ENCODE measurements at regions not wholly inside any gene's neighbourhood (a gene's known extent, or its start where the extent isn't known, plus 50 kb on each side); places are given as distances from the start of the nearest gene placed in this dataset.
"Not testable (repeated sequence)": the region's sequence is repeated elsewhere in the genome, so short reads cannot be mapped to it uniquely, and the experiment has no call there.

GRCh38 chr6:27776504-27776903 lies 135.7 kb downstream of the OR2B2 start:
- no peaks in the 10 kb centered on the region for H3K36me3 ChIP-seq
- intact Hi-C loops (cut with DNase I; ENCODE audit: low total_unique reads): loop anchor here (10.0 kb wide), 1 partner anchor 118 kb away; a partner anchor contains a TSS
- no peaks in the 10 kb centered on the region for H3K9me3 ChIP-seq
- H3K27ac ChIP-seq: no peak overlapping the region
- no peak for DNase-seq
- peaks cover 0 to 10% (median 0%) of the 10 kb centered on the region in 7 donors for H3K27me3 ChIP-seq (replicated peaks in 1 of 7)
- TF ChIP-seq, protein P1, sequence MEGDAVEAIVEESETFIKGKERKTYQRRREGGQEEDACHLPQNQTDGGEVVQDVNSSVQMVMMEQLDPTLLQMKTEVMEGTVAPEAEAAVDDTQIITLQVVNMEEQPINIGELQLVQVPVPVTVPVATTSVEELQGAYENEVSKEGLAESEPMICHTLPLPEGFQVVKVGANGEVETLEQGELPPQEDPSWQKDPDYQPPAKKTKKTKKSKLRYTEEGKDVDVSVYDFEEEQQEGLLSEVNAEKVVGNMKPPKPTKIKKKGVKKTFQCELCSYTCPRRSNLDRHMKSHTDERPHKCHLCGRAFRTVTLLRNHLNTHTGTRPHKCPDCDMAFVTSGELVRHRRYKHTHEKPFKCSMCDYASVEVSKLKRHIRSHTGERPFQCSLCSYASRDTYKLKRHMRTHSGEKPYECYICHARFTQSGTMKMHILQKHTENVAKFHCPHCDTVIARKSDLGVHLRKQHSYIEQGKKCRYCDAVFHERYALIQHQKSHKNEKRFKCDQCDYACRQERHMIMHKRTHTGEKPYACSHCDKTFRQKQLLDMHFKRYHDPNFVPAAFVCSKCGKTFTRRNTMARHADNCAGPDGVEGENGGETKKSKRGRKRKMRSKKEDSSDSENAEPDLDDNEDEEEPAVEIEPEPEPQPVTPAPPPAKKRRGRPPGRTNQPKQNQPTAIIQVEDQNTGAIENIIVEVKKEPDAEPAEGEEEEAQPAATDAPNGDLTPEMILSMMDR (IDR thresholded peaks at IDR 0.05 in 8 of 11, conservative IDR thresholded peaks at IDR 0.05 in 3 of 11): no peak
- TF ChIP-seq POLR2AphosphoS5 (IDR thresholded peaks at IDR 0.05) (no peak), POLR2A (IDR thresholded peaks at IDR 0.05) (no peak)
- H3K4me1 ChIP-seq: peaks cover 0 to 26% (median 17%) of the 10 kb centered on the region in 6 donors
- 91 to 97% (median 96%) methylated on average over 4 of the region's 4 CpGs for WGBS, 5 donors
- H3K4me3 ChIP-seq: no peak overlapping the region

GRCh38 chr6:27775796-27776184 lies 136.4 kb downstream of the OR2B2 start:
- intact Hi-C loops (cut with DNase I; ENCODE audit: low total_unique reads): loop anchor here (10.0 kb wide), 1 partner anchor 119 kb away; a partner anchor contains a TSS
- TF ChIP-seq POLR2A (IDR thresholded peaks at IDR 0.05) (no peak), POLR2AphosphoS5 (IDR thresholded peaks at IDR 0.05) (no peak)
- TF ChIP-seq, protein P1 (IDR thresholded peaks at IDR 0.05 in 8 of 11, conservative IDR thresholded peaks at IDR 0.05 in 3 of 11): no peak
- 89 to 92% (median 90%) methylated on average over 9 of the region's 9 CpGs for WGBS, 5 donors

GRCh38 chr6:27775138-27775795 lies 136.9 kb downstream of the OR2B2 start:
- not testable (repeated sequence) for H3K27ac ChIP-seq, H3K36me3 ChIP-seq, H3K9me3 ChIP-seq, H3K4me3 ChIP-seq, DNase-seq
- peaks cover 0 to 10% (median 0%) of the 10 kb centered on the region in 7 donors for H3K27me3 ChIP-seq (replicated peaks in 1 of 7)
- intact Hi-C loops (cut with DNase I; ENCODE audit: low total_unique reads): loop anchor here (10.0 kb wide), 1 partner anchor 120 kb away; a partner anchor contains a TSS
- H3K4me1 ChIP-seq: peaks cover 0 to 26% (median 17%) of the 10 kb centered on the region in 6 donors
- 74 to 82% (median 79%) methylated on average over 5 of the region's 5 CpGs for WGBS, 5 donors

More at GRCh38 chr6:27775796-27776184, 136.4 kb downstream of the OR2B2 start:
- Histone ChIP-seq H3K9me3 (no peaks in the 10 kb centered on the region), H3K27ac (no peak overlapping the region), H3K36me3 (no peaks in the 10 kb centered on the region), H3K4me1 (peaks cover 0 to 26% (median 17%) of the 10 kb centered on the region in 6 donors), H3K4me3 (no peak overlapping the region), H3K27me3 (replicated peaks in 1 of 7) (peaks cover 0 to 10% (median 0%) of the 10 kb centered on the region in 7 donors)
- DNase-seq: no peak

- H3K9me3 ChIP-seq, H3K27ac ChIP-seq, H3K36me3 ChIP-seq, H3K4me3 ChIP-seq, DNase-seq: not testable (repeated sequence)
- 57 to 76% (median 65%) methylated on average over 8 of the region's 8 CpGs for WGBS, 5 donors
- Histone ChIP-seq H3K4me1 (peaks cover 0 to 26% (median 17%) of the 10 kb centered on the region in 6 donors), H3K27me3 (replicated peaks in 1 of 7) (peaks cover 0 to 10% (median 0%) of the 10 kb centered on the region in 7 donors)
- intact Hi-C loops (cut with DNase I; ENCODE audit: low total_unique reads): loop anchor here (10.0 kb wide), 1 partner anchor 121 kb away; a partner anchor contains a TSS
These were observed 138.0 kb downstream of the OR2B2 start for GRCh38 chr6:27774264-27774600.

GRCh38 chr6:27773542-27774263 lies 138.5 kb downstream of the OR2B2 start:
- intact Hi-C loops (cut with DNase I; ENCODE audit: low total_unique reads): loop anchor here (10.0 kb wide), 1 partner anchor 121 kb away; a partner anchor contains a TSS

More at GRCh38 chr6:27773542-27774263, 138.5 kb downstream of the OR2B2 start:
- not testable (repeated sequence) for H3K36me3 ChIP-seq, H3K27ac ChIP-seq, H3K4me3 ChIP-seq, H3K9me3 ChIP-seq
- peak; percentile 83 for DNase-seq
- peaks cover 0 to 10% (median 0%) of the 10 kb centered on the region in 7 donors for H3K27me3 ChIP-seq (replicated peaks in 1 of 7)
- H3K4me1 ChIP-seq: peaks cover 0 to 26% (median 17%) of the 10 kb centered on the region in 6 donors
- 59 to 68% (median 62%) methylated on average over 10 of the region's 10 CpGs for WGBS, 5 donors
